ENCODE measurements at regions not wholly inside any gene's neighbourhood (a gene's known extent, or its start where the extent isn't known, plus 50 kb on each side); places are given as distances from the start of the nearest gene placed in this dataset.

- TF ChIP-seq POLR2AphosphoS5 (IDR thresholded peaks at IDR 0.05; ENCODE audit: borderline replicate concordance, low read depth, low read length) (no peak), EZH2 (IDR thresholded peaks at IDR 0.05) (no peak)
These were observed 589.0 kb downstream of the GRXCR1 start for GRCh38 chr4:43481526-43481925.

Data from SK-N-MC (cell line).